HG02678 (cell line): ENCODE measurements at regions not wholly inside any gene's neighbourhood (a gene's known extent, or its start where the extent isn't known, plus 50 kb on each side); places are given as distances from the start of the nearest gene placed in this dataset.
A peak's percentile ranks its signal among the peaks of the same experiment; 100 is the strongest.

ENCODE experiments used
- ATAC-seq: cut with Tn5 transposase; IDR thresholded peaks from one replicate; pipeline ENCODE4 v1.9.1; 2021; ENCODE audit warnings: mild to moderate bottlenecking, moderate library complexity; ENCODE audit not compliant: unreplicated experiment

DNA sequence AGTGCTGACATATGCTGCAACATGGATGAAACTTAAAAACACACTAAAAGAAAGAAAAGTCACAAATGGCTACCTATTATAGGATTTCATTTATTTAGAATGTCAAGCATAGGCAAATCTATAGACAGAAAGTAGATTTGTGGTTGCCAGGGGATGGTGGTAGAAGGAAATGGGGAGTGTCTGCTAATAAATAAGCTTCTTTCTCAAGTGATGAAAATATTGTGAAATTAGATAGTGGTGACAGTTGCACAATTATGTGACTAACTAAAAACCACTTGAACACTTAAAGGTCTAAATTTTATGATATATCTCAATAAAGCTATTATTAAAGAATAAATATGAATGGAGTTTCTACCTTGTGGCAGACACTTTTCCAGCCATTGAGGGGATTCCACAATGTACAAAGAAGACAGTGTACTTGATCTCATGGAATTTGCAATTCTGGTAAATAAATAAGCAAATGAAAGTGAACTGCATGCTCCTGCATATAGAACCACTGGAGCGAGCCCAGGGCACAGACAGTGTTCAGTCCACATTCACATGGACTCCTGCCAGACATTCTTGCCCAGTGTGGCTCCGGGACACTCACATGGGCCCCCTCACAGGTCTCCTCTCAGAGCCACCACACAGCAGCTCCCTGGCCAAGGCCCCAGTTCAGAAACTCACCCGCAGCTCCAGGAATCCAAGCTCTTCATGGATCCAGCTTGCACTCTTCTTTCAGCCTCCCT lies 107.1 kb upstream of the ARID2 start:
- no peak for ATAC-seq

GRCh38 chr12:45623221-45623620 lies 106.3 kb upstream of the ARID2 start:
- ATAC-seq: no peak

DNA sequence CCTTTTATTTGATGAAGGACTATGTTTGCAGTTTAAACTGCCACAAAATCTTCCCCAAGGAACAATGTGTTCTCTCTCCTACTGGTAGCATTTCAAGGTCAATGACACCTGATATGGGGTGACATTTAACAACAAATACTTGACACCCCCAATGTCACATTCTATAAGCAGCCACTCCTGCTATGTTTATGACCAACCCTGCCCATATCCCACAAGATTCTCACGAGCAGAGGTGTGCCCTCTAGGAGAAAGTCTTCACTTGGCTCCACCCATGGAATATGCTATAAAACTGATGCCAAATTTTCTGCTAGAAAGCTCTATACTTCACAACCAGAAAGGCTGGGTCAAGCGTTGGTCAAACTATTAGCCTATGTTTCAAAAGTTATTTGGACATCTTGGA lies 105.6 kb upstream of the ARID2 start:
- no peak for ATAC-seq

DNA sequence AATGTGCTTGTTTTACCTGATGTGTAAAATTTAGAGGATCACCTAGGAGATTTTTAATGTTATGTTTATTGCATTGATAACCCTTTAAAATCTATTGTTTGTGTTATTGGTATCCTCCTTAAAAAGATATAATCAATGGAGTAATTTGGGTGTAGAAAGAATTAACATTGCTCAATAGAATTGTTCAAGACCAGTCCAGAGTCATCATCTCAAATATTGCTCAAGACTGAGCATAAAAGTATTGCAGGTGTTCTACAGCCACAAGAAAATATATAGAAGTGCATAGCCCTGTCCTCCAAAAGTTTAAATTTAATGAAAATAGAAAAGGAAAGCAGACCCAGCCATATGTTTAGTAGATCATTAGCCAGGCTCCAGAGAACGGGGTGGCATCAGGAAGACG lies 102.5 kb upstream of the ARID2 start:
- ATAC-seq: no peak

- ATAC-seq: no peak
Measured at GRCh38 chr12:45627407-45628069, 102.0 kb upstream of the ARID2 start.

DNA sequence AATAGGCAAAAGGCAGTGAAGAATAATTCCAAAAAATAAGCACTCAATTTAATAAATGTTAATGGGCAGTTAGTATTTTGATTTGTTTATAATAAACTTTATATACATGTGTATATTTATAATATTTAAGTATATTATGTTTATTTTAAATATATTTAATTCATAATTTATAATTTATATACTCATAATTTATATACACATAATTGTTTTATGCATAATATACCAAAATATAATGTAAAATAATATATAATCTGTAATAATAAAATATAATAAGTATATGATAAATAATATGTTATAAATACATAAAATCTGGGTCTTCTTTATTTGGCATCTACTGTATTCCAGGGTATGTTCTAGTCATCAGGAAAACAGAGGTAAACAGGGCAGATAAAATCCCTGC lies 100.2 kb upstream of the ARID2 start:
- no peak for ATAC-seq

DNA sequence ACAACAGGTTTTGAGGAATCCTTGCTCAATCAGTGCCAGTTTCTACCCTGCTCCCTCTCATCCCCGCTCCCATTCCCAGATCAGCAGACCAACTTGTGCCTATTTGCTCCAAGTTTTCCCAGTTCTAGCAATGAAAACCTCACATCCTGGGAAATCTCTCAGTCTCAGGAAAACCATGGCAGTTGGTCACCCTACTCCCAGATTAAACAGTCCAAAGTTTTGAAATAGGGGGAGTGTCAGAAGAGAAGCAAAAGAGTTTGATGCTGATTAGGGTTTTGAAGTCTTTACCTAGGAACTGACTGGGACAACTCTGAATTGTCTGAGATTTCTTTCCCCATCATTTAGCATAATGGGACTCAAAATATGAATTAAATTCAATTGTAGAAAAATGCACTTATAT lies 95.8 kb upstream of the ARID2 start:
- no peak for ATAC-seq

DNA sequence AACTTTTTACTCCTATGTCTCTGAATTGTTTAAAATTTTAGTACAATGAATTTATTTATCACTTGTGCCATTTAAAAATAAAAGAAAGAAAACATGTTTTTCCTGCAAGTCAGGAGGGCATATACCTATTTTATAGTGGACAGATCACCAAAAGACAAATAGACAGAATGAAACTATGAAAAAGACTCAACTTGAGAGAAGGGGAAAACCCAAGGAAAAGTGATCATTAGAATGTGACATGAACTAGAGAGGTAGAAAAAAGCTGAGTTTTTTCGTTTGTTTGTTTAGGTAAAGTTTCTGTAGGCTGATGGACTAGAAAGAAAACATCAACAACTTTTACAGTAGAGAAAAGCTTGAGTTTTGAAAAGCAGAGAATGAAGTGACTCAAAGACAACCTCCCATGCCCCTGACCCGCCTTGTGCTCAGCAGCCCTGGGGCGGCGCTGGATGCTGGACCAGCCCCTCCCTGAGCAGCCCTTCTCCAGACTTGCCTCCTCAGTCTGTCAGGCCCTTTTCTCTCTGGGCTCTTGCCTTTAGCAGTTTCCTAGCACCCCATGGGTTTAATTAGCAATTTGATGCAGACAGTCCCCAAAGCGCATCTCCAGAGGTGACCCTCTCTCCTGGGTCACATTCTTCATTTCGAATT lies 95.1 kb upstream of the ARID2 start:
- ATAC-seq: peak; percentile 45

- ATAC-seq: no peak
Measured at GRCh38 chr12:45637242-45637641, 92.3 kb upstream of the ARID2 start.

DNA sequence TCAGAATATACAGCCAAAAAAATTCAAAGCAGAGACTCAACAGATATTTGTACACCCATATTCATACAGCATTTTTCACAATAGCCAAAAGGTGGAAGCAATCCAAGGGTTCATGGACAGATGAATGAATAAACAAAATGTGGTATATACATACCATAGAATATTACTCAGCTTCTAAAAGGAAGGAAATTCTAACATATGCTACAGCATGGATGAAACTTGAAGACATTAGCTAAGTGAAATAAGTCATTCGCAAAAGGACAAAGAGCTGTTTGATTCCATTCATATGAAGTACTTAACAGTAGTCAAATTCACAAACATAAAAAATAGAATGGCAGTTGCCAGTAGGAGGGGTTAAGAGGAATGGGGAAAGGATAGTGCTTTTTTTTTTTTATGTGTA lies 91.8 kb upstream of the ARID2 start:
- ATAC-seq: no peak

- no peak for ATAC-seq
Measured at GRCh38 chr12:45638386-45638785, 91.1 kb upstream of the ARID2 start.

GRCh38 chr12:45644541-45644940 lies 85.0 kb upstream of the ARID2 start:
- no peak for ATAC-seq

- no peak for ATAC-seq
Measured at GRCh38 chr12:45646851-45647581, 82.5 kb upstream of the ARID2 start.

DNA sequence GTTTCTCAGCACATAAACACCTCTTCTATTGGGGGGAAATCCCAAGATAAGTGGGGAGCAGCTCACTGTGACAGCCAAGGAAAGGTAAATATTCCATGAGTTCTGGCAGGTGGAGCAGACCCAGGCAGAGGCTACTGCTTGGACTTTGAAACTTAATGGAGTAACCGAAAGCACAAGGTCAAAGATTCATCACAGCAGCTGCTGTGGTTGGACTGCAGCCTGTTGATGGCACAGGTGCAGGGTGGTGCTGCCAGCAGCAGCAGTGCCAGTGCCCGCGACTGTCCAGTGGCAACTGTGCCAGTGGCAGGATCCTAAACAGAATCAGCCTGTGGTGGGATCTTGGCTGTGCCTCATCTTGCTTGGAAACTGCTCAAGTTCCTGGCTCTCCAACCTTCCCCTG lies 81.4 kb upstream of the ARID2 start:
- ATAC-seq: no peak

- no peak for ATAC-seq
Measured at GRCh38 chr12:45651029-45651428, 78.5 kb upstream of the ARID2 start.

DNA sequence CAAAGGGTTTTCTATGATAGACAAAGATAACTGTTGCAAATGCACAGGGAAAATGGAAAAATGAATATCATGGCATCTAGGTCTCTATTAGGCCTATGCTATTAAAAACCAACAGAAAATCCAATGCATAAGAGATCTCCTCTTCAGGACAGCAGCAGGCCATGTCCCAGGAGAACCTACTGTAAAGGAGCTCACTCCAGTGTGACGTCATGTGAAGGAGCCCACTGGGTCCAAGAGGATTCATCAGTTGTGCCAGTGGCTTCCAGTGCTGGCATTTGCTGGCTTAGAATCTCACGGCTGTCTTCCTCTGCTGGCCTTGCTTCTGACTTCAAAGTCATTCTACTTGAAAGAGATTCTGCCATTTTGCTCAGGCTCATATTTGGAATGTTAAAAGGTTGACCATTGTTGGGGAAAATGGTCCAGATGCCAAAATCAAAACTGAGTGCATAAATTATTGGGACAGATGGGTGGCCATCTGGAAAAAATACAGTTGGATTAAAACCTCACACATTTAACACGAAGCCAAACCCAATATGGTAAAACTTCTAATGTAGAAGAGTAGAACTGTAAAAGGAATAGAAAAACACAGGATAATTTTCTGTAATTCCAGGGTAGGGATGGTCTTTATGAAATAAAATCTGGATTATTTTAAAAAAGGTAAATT lies 75.4 kb upstream of the ARID2 start:
- no peak for ATAC-seq

DNA sequence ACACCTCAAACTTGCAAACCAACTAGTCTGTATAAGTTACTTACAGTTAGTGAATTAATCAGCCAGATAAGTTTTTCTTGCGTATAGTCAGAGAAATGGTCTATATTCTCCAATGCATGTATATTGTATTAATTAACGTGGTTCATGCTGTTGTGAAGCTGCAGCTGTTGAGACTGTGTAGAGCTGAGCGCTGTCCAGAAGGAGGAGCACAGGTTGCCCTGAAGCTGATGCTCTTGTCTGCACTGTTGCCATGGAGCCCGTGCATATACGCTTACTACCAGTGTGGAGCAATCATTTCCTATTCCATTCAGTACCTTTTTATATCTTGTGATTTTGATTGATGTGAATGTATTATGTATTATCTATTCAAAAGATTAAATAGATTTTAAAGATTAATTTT lies 74.3 kb upstream of the ARID2 start:
- ATAC-seq: peak; percentile 84

DNA sequence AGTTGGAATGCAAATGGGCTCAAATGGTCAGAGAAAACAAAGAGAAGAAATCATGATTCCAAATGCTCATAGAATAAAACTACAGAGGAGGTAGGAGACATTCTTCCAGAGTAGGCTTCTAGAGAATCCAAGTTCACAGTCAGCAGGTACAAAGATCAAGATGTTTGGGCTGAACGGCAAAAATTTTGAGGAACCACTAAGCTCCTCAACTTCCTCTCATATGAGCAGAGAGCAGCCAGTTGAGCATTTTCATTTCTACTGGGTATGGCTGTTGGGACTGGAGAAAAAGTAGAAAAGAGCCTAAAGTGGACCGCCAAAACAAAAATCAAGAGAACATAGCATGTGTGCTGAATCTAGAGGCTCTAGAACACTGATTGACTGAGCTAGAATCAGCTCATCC lies 73.8 kb upstream of the ARID2 start:
- no peak for ATAC-seq

- ATAC-seq: no peak
Measured at GRCh38 chr12:45658020-45658419, 71.5 kb upstream of the ARID2 start.

GRCh38 chr12:45660330-45660729 lies 69.2 kb upstream of the ARID2 start:
- ATAC-seq: no peak

DNA sequence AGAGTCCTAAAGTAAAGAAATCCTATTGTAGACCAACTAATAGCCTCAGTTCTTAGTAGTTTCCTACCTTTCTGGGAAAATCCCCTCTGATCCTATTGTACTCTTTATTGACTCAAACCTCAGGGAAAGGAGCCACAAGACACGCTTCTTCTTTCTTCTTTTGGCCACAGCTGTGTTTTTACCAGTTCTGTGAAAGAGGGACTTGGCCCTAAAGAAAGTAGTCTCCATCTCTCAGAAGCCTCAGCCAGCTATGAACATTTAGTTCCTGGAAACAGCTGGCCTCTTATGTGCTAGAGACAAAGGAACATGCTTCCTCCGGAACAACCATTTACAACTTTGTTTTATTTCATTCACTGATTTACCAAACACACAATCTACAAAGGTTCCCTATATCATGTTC lies 66.1 kb upstream of the ARID2 start:
- ATAC-seq: no peak
